Esophagus squamous epithelium (tissue), 4 donors: ENCODE measurements at regions not wholly inside any gene's neighbourhood (a gene's known extent, or its start where the extent isn't known, plus 50 kb on each side); places are given as distances from the start of the nearest gene placed in this dataset.

Experiments
- CTCF ChIP-seq, 6 experiments: fragments of 450-650 bp in 4 of 6; fragments of 200-600 bp in 2 of 6; sonication (generic) in 2 of 6; IDR thresholded peaks; one replicate each; pipeline ENCODE4 v1.5.1; 2016 to 2019; ENCODE audit warnings: antibody characterized with exemption in 6 of 6, mild to moderate bottlenecking in 4 of 6, moderate library complexity in 4 of 6
- POLR2A ChIP-seq, 4 donors: fragments of 450-650 bp; IDR thresholded peaks; one replicate each; pipeline ENCODE4 v1.6.1; 2017; ENCODE audit warnings: antibody characterized with exemption in 4 of 4, mild to moderate bottlenecking in 4 of 4, moderate library complexity in 3 of 4

GRCh38 chr5:82601861-82602260, 323.7 kb upstream of the RPS23 start:
- TF ChIP-seq CTCF (IDR thresholded peaks at IDR 0.05) (no peak), POLR2A (IDR thresholded peaks at IDR 0.05) (no peak)
